Spleen (tissue), 11 donors: ENCODE measurements at regions not wholly inside any gene's neighbourhood (a gene's known extent, or its start where the extent isn't known, plus 50 kb on each side); places are given as distances from the start of the nearest gene placed in this dataset.

Experiments
- DNase-seq: peaks from one replicate; pipeline ENCODE4 v3.0.0-alpha.2; 2020
- H3K27ac ChIP-seq, 8 donors: fragments of 200-600 bp; sonication (generic) in 7 of 8; 1 replicate in 4 of 8; 2 replicates in 4 of 8; pipeline versions ENCODE4 v1.5.0 to v1.8.0; 2016 to 2021; ENCODE audit warnings: inconsistent platforms in 4 of 8, mild to moderate bottlenecking in 4 of 8, moderate library complexity in 1 of 8
- H3K27me3 ChIP-seq, 7 donors: fragments of 200-600 bp; sonication (generic) in 6 of 7; replicated peaks in 1 of 7; 1 replicate in 4 of 7; 2 replicates in 3 of 7; pipeline versions ENCODE4 v1.5.0 to v1.8.0; 2016 to 2021; ENCODE audit warnings: inconsistent platforms in 3 of 7, mild to moderate bottlenecking in 1 of 7
- H3K36me3 ChIP-seq, 6 donors: fragments of 200-600 bp; sonication (generic) in 5 of 6; 1 replicate in 4 of 6; 2 replicates in 2 of 6; pipeline versions ENCODE4 v1.5.0 to v1.8.0; 2016 to 2021; ENCODE audit warnings: inconsistent platforms in 2 of 6
- H3K4me1 ChIP-seq, 6 donors: fragments of 200-600 bp; sonication (generic) in 5 of 6; 1 replicate in 3 of 6; 2 replicates in 3 of 6; pipeline versions ENCODE4 v1.5.0 to v1.8.0; 2016 to 2021; ENCODE audit warnings: inconsistent platforms in 3 of 6
- H3K4me3 ChIP-seq, 8 donors: fragments of 200-600 bp; sonication (generic) in 7 of 8; 1 replicate in 4 of 8; 2 replicates in 4 of 8; pipeline versions ENCODE4 v1.5.0 to v1.8.0; 2016 to 2021; ENCODE audit warnings: inconsistent platforms in 4 of 8, mild to moderate bottlenecking in 4 of 8, moderate library complexity in 2 of 8
- H3K9me3 ChIP-seq, 8 donors: fragments of 200-600 bp; sonication (generic) in 7 of 8; 1 replicate in 4 of 8; 2 replicates in 4 of 8; pipeline versions ENCODE4 v1.5.0 to v1.8.0; 2016 to 2021; ENCODE audit warnings: inconsistent platforms in 4 of 8
- CTCF ChIP-seq, 11 experiments: fragments of 200-600 bp in 7 of 11; fragments of 450-650 bp in 4 of 11; sonication (generic) in 4 of 11; IDR thresholded peaks in 8 of 11; conservative IDR thresholded peaks in 3 of 11; 1 replicate in 7 of 11; 2 replicates in 4 of 11; pipeline versions ENCODE4 v1.4.0 to v1.8.0; 2016 to 2021; ENCODE audit warnings: antibody characterized with exemption in 11 of 11, inconsistent platforms in 4 of 11, mild to moderate bottlenecking in 1 of 11
- POLR2A ChIP-seq, 3 donors: fragments of 450-650 bp; IDR thresholded peaks; one replicate each; pipeline ENCODE4 v1.5.1; 2017; ENCODE audit warnings: antibody characterized with exemption in 3 of 3, mild to moderate bottlenecking in 1 of 3
- POLR2AphosphoS5 ChIP-seq, 3 donors: sonication (generic); formaldehyde crosslinking; IDR thresholded peaks; one replicate each; pipeline ENCODE4 v1.5.1; 2017; ENCODE audit warnings: antibody characterized with exemption in 3 of 3
- WGBS, 5 donors: extraction: QIAGEN DNeasy Blood & Tissue Kit in 3 of 5; methylation state at CpG; one replicate each; pipeline versions ENCODE4 v1.1.5 to v1.1.7; 2013 to 2018; 5-methylcytosine and 5-hydroxymethylcytosine counted together
- intact Hi-C: fragments of 100-400 bp; cut with DNase I; formaldehyde crosslinking; loops from one replicate; pipeline ENCODE4 v1.15.0; 2023; ENCODE audit warnings: low total_unique reads
- donor health status: healthy with polysubstance abuse.
- donor health status: DM: no; HTN: no; CAD: no; lungs with moderate emphysema.
- donor health status: DM: no; HTN: no; CAD: no.
- donor health status: Bipolar disorder and iron deficiency.
- donor health status: healthy.
- donor health status: DM: no; HTN: no; CAD: no.
- donor health status: DM: yes; HTN: yes; CAD: no.

GRCh38 chr1:60977661-60978060 lies 104.7 kb upstream of the NFIA start:
- no peaks in the 10 kb centered on the region for H3K27me3 ChIP-seq
- intact Hi-C loops, result loop anchor here (5.0 to 10.0 kb wide), 2 partner anchors 65 to 887 kb away; no protein-coding TSS in a partner anchor
- H3K27ac ChIP-seq, result no peak overlapping the region
- TF ChIP-seq POLR2AphosphoS5 (IDR thresholded peaks at IDR 0.05), result no peak
- TF ChIP-seq POLR2A (IDR thresholded peaks at IDR 0.05), result no peak
- no peaks in the 10 kb centered on the region for H3K4me1 ChIP-seq
- no peak overlapping the region for H3K4me3 ChIP-seq
- DNase-seq, result no peak
- H3K36me3 ChIP-seq, result no peaks in the 10 kb centered on the region
- no peaks in the 10 kb centered on the region for H3K9me3 ChIP-seq

- H3K27me3 ChIP-seq, result no peaks in the 10 kb centered on the region
- TF ChIP-seq POLR2A (IDR thresholded peaks at IDR 0.05) (no peak), CTCF (IDR thresholded peaks at IDR 0.05 in 8 of 11, conservative IDR thresholded peaks at IDR 0.05 in 3 of 11) (no peak), POLR2AphosphoS5 (IDR thresholded peaks at IDR 0.05) (no peak)
- H3K9me3 ChIP-seq, result no peaks in the 10 kb centered on the region
- H3K4me3 ChIP-seq, result no peak overlapping the region
- H3K27ac ChIP-seq, result no peak overlapping the region
- H3K4me1 ChIP-seq, result no peaks in the 10 kb centered on the region
- H3K36me3 ChIP-seq, result no peaks in the 10 kb centered on the region
- WGBS, 5 donors, result 82 to 96% (median 88%) methylated on average over 5 of the region's 5 CpGs
- intact Hi-C loops, result loop anchor here (5.0 to 10.0 kb wide), 2 partner anchors 68 to 890 kb away; no protein-coding TSS in a partner anchor
- DNase-seq, result no peak
Measured at GRCh38 chr1:60974524-60975372, 107.6 kb upstream of the NFIA start.

GRCh38 chr1:60973668-60974067 lies 108.7 kb upstream of the NFIA start:
- Histone ChIP-seq H3K27ac (no peak overlapping the region), H3K4me3 (no peak overlapping the region), H3K27me3 (no peaks in the 10 kb centered on the region), H3K36me3 (no peaks in the 10 kb centered on the region), H3K9me3 (no peaks in the 10 kb centered on the region), H3K4me1 (no peaks in the 10 kb centered on the region)
- 84 to 95% (median 91%) methylated on average over 4 of the region's 4 CpGs for WGBS, 5 donors
- intact Hi-C loops, result loop anchor here (10.0 kb wide), 1 partner anchor 891 kb away; no protein-coding TSS in a partner anchor
- no peak for DNase-seq
- no peak for TF ChIP-seq CTCF (IDR thresholded peaks at IDR 0.05 in 8 of 11, conservative IDR thresholded peaks at IDR 0.05 in 3 of 11)
- no peak for TF ChIP-seq POLR2AphosphoS5 (IDR thresholded peaks at IDR 0.05)
- no peak for TF ChIP-seq POLR2A (IDR thresholded peaks at IDR 0.05)

GRCh38 chr1:60972841-60973364 lies 109.5 kb upstream of the NFIA start:
- Histone ChIP-seq H3K4me1 (no peaks in the 10 kb centered on the region), H3K9me3 (no peaks in the 10 kb centered on the region), H3K4me3 (no peak overlapping the region), H3K27ac (no peak overlapping the region), H3K27me3 (no peaks in the 10 kb centered on the region), H3K36me3 (no peaks in the 10 kb centered on the region)
- 69 to 81% (median 70%) methylated on average over 4 of the region's 4 CpGs for whole genome bisulfite sequencing, 5 donors
- TF ChIP-seq POLR2A (IDR thresholded peaks at IDR 0.05), result no peak
- TF ChIP-seq CTCF (IDR thresholded peaks at IDR 0.05 in 8 of 11, conservative IDR thresholded peaks at IDR 0.05 in 3 of 11), result no peak
- no peak for TF ChIP-seq POLR2AphosphoS5 (IDR thresholded peaks at IDR 0.05)
- intact Hi-C loops, result loop anchor here (10.0 kb wide), 1 partner anchor 892 kb away; no protein-coding TSS in a partner anchor
- no peak for DNase-seq
